HG03565 (cell line): ENCODE measurements at regions not wholly inside any gene's neighbourhood (a gene's known extent, or its start where the extent isn't known, plus 50 kb on each side); places are given as distances from the start of the nearest gene placed in this dataset.

Experiments
- ATAC-seq: cut with Tn5 transposase; IDR thresholded peaks from one replicate; pipeline ENCODE4 v1.9.1; 2021; ENCODE audit warnings: mild to moderate bottlenecking, moderate library complexity; ENCODE audit not compliant: unreplicated experiment

GRCh38 chr16:85497622-85498314 lies 115.4 kb upstream of the GSE1 start:
- no peak for ATAC-seq

DNA sequence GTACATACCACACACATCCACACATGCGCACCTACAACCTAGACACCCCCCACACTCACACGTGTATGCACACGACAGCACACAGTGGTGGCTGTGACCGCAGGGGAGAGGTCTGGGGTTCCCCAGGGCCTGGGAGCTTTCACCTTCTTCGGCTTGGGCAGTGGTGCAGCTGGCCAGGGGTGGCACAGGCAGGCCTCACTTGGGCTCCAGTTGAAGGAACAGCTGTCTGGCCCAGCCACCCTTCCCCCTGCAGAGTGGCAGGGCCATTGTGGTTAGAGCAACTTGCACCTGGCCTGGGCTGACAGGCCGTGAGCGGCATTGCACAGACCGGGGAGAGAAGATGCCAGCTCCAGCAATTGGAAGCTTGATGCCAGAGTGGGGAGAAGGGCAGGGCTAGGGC lies 114.5 kb upstream of the GSE1 start:
- no peak for ATAC-seq

- no peak for ATAC-seq
Observed at GRCh38 chr16:85500220-85500619, 112.9 kb upstream of the GSE1 start.

- no peak for ATAC-seq
Observed at GRCh38 chr16:85501900-85502299, 111.2 kb upstream of the GSE1 start.

GRCh38 chr16:85502357-85502756 lies 110.8 kb upstream of the GSE1 start:
- no peak for ATAC-seq

GRCh38 chr16:85503679-85504231 lies 109.4 kb upstream of the GSE1 start:
- ATAC-seq, result no peak

- ATAC-seq, result no peak
Observed at GRCh38 chr16:85504242-85504641, 108.9 kb upstream of the GSE1 start.

DNA sequence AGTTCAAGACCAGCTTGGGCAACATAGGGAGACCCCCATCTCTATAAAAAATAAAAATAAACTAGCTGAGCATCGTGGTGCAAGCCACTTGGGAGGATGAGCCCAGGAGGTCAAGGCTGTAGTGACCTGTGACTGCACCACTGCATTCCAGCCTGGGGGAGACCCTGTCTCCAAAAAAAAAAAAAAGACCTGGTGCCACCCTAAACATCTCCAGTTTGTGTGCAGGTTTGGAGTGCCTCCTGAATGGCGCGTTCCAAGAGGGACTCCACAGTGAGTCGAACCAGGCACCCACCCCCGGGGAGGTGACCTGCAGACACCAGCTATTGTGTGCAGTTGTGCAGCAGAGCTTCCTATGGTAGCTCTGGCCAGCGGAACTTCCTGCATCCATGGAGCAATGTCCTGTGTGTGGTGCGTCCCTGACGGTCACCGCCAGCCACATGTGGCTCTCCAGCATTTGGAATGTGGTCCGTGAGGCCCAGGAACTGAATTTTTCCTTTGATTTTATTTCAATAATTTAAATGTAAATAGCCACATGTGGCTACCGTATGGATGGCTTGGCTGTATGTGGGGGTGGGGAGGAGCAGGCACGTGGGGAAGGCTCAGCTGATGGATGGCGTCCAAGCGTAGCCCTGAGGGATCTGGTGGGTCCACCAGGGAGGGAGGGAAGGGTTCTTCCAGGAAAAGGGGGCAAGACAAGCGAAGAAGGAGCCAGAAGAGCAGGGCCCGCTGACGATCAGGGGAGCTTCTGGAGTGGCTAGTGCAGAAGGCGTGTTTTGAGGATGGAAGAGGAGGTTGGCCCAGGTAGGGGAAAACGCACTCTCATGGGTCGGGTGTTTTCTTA lies 107.1 kb upstream of the GSE1 start:
- ATAC-seq, result no peak

- no peak for ATAC-seq
Observed at GRCh38 chr16:85506635-85506911, 106.5 kb upstream of the GSE1 start.

DNA sequence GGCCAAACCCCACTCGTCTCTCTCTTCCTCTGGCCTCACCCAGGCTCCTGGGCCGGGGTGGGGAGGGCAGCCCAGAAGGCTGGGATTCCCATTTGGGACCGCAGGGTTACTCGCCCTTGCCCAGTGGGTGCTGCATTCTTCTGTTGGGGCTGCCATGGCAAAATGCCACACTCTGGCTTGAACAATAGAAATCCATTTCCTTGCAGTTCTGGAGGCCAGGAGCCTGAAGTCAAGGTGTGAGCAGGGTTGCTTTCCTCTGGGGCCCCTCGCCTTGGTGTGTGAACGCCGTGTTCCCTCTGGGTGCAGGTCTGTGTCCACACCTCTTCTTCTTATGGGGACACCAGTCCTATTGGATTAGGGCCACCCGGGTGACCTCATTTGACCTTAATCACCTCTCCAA lies 105.8 kb upstream of the GSE1 start:
- ATAC-seq, result no peak

DNA sequence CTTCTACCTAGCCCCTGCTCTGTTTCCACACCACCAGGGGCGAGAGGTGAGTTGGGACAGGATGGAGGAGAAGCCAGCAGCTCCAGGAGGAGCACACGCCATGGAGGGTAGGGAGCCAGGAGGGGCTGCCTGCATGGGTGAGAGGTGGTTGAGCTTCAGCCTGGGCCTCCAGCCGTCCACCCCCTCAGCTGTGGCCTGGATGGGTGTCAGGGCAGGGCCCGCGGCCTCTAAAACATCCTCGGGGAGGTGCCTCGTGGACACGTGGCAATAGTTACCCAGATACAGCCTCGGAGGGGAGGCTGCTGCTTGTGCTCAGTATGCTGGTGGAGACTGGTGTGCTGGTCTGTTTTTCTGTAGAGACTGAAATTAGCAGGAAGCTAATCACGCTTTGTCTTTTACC lies 104.7 kb upstream of the GSE1 start:
- no peak for ATAC-seq

DNA sequence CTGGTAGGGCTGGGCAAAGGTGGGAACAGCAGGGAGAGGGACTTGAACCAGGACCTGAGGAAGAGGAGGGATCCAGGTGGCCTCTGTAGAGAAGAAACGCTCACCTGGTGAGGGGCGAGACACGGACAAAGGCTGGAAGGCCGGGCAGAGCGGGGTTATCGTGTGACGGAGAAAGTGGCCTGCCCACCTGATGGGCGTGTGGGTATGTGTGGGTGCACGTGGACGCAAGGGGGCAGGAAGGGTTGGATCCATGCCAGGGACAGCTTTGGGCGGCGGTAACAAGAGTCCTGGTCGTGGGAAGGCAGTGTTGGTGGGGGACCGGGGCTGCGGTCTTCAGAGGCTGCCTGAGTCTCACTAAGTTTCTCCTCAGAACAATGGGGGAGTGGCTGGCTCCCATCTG lies 104.1 kb upstream of the GSE1 start:
- no peak for ATAC-seq

DNA sequence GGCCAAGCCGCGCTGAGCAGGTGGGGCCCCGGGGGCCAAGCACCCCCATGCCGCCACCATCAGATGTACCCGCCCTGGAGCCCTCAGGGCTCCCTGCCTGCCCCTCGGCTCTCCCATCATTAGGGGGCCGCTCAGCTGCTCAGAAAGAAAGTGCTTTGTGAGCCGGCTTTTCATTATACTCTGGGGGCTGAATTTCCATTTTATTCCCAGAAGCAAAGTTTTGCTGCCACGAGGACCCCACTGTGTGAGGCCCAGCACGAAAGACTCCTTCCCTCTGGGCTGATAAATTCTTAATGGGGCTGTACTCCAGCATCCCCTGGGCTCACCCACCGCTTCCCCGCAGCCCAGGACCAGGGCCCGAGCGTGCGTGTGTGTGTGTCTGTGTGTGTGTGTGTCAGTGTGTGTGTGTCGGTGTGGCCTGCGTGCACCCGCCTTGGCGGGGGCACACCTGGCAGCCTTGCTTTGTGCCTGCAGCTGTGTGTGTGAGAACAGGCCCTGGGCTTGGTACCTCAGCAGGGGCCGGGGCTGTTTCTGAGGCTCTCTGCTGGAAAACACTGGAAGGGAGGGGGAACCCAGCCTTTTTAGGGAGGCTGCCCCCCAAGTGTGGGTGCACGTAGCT lies 103.0 kb upstream of the GSE1 start:
- ATAC-seq, result no peak

DNA sequence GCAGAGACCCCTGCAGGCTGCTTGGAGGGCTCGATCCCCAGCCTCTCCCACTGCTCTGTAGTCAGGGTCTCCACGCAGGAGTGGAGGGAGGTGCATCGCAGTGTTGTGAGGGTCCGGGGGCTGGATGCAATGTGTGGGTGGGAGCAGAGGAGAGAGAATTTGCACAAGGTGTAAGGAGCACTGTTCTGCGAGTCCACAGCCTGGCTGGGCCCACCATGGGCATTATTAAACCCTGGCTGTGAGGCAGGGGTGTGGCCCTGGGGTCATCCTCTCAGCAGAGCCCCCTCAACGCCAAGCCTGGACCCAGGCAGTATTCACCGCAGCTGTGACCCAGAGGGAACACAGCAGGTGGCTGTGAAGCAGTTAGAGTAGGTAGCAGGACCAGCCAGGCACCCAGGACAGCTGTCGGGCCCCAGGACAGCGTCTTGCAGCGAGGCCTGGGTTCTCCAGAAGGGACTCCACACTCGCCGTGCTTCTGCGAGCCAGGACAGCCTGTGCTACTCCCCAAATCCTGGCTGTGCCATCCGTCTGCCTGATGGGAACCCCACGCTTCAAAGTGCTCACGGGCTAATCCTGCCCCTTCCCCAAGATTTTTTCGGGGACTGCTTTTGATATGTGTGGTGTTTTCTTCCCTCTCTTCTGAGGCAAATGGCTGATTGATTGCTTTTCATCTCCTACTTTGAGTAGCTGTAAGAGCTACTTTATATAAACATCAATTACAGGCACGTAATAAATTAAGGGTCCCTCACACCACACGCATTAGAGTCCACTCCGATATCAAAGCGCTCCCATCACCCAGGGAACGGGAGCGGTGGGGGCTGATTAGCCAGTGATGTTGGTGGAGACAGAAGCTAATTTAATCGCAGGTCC lies 100.9 kb upstream of the GSE1 start:
- no peak for ATAC-seq

- no peak for ATAC-seq
Observed at GRCh38 chr16:85512808-85513115, 100.4 kb upstream of the GSE1 start.

DNA sequence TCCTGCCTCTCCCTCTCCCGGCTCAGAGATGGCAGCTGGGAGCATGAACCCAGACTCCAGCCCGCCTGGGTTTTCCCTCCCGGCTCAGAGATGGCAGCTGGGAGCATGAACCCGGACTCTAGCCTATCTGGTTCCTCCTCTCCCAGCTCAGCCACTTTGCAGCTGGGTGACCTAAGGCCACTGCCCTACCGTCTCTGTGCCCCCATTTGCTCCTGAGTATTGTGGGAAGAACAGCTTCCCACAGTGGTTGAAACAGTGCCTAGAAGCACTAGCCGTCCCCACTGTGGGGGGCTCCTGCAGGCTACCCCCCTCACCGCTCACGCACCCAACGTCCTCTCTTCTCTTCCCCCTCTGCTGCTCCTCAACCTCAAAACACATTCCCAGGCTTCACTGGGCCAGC lies 99.9 kb upstream of the GSE1 start:
- ATAC-seq, result no peak

DNA sequence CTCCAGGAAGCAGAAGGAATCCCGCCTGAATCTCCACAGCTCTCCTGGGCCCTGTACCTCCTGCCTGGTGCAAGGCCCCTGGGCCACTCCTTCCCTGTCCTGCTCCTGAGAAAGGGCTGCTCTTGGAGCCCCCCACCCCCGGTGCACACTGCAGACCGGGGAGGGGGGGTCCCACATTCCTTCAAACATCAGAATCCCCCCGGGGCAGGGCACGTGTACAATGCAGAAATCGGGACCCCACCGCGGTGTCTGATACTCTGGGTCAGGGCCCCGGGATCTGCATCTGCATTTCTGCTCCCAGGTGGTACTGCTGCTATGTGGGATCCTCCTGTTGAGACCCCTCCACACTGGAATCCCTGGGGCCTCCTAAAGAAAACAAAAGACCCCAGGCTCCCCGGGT lies 99.5 kb upstream of the GSE1 start:
- no peak for ATAC-seq

DNA sequence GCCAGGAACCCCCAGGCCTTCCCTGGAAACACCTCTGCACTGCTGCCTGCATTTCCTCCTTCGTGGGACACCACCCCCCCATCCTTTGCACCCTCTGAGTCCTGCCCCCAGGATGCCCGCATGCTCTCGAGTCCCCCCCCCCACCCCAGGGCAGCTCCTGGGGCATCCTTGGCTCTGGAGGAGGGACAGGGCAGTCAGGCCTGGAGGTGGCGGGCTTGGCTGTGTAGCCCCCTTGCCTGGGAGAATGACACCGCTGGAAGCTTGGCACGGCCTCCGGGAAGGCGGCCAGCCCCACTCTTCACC lies 98.9 kb upstream of the GSE1 start:
- ATAC-seq, result no peak

- no peak for ATAC-seq
Observed at GRCh38 chr16:85514598-85515318, 98.4 kb upstream of the GSE1 start.

DNA sequence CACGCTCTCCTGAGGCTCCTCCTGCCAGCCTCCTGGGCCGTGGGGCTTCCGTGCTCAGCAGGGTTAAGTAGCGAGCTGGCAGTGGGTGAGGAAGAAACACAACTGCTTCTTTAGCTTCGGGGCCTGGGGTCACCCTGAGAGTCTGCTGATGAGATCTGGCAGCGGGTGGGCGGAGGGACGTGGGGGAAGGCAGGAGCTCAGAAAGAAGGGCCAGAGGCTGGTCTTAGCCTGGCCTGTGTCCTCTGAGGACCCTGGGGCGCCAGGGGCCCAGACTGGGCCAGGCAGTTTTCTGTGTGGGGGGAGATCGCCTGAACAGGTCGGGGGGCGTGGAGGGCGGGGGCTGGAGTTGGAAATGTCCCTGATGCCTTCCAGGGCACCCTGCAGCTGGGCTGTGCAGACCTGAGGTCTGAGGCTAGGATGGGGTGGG lies 97.8 kb upstream of the GSE1 start:
- ATAC-seq, result no peak
